ENCODE measurements at regions not wholly inside any gene's neighbourhood (a gene's known extent, or its start where the extent isn't known, plus 50 kb on each side); places are given as distances from the start of the nearest gene placed in this dataset.

DNA sequence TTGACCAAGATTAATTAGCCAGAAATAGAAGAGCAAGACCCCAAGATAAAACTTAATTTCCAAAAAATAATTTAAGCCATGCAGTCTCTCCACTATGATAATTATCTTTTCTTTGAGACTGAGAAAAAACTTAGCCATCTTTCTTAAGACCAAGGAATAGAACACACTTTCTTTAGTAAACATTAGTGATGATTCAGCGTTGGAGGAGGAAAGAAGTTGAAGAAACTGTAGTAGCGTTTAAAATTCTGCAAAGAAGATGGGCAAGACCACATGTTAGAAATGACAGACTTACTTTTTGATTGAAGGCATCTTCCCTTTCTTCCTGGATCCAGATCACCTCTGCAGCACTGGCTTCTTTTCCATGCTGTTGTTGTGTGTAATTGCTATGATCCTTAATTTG is 124.8 kb upstream of the RASSF8 start:
- DNase-seq, result no peak

DNA sequence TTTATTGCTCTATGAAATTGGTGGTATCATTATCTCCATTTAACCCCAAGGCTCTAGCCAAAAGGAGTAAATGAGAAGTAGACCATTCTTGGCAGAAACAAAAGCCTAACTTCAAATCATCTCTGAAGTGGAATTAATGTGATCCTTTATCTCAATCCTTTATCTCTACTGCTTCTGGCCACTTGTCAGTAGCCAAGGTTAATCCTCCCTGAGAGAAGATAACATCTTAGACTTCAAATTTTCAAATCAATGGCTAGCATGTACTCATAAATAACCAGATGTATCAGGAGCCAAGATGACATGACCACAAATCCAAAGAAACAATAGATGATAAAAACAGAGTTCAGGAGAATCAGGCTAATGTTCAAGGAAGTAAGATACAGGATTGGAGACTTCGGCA is 123.1 kb upstream of the RASSF8 start:
- no peak for DNase-seq

DNA sequence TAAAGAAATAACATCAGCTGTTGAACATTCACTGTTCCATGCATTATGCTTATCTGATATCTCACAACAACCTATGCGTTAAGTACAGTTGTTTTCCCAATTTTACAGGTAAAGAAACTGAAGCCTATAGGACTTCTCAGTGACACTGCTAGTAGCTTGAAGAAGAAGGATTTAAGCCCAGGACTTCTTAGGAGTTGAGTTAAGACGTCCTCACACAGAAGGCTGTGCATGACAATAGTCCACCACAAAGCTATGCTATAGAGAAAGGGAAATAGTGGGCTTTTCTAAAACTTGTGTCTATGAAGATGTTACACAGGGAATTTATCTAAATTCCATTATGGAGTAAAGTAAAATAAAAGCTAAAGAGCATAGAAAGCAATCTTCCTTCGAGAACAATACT is 120.5 kb upstream of the RASSF8 start:
- DNase-seq, result no peak

GRCh38 chr12:25839470-25839869 is 119.0 kb upstream of the RASSF8 start:
- no peak for DNase-seq

DNA sequence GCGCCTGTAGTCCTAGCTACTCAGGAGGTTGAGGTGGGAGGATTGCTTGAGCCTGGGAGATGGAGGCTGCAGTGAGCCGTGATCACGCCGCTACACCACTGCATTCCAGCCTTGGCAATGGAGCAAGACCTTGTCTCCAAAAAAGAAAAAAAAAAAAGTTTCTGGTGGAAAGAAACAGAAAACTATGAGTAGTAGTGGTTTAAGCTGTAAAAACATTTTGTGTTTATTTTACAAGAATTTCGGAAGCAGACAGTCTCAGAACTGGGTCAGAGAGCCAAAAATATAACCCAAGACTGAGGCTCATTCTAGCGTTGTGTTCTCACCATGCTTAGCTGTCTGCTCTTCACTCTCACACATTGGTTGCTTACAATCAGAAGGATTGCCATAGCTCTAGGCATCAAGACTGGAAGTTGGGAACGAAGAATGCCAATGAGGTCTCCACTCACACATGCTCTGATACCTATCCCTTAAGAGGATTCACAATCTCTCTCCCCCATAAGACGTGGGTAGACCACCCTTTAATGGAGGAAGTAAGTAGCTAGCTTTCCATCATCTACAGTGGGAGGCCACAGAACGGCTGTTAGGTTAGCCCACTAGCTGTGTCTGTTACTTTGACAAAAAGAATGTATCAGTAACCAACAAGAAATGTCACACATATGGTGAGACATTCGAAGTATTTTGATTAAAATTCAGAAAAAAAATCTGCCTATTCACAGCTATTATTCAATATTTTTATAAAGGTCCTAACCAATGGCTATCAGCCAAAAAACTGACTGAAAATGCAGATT is 117.6 kb upstream of the RASSF8 start:
- no peak for DNase-seq

- DNase-seq, result no peak
Measured at GRCh38 chr12:25842254-25842653, 116.2 kb upstream of the RASSF8 start.

DNA sequence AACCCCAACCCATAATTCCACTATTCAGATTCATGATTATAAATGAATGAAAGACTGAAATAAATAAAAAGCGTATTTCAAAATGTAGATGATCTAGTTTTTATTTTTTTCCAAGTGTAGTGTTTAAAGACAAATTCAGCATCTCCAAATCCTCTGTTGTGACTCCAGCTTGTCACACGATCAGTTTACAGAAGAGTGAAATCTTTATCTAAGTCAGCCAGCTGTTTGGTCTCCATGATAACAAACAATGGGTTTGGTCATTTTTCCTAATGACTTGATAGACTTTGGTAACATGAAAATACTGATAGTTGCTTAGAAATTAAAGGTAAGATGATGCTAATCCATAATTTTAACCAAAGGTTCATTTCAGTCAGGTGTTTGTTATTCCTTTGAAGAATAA is 114.5 kb upstream of the RASSF8 start:
- no peak for DNase-seq

DNA sequence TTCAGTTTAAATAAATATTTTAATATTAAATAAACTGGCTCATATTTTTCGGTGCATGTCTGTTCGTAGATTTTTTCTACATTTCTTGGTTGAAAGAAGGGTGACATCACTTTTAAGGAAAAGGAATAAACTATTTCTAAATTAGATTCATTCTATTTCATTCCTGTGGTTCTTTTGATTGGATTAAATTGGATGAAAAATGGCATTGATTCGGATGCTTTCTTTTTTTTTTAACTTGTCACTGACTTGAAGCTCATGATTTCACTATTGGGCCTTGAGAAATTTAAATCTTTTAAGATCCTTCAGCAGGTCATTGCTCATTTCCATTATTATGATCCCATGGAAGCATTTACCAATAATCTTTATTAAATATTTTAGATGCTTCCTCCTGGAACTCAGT is 113.1 kb upstream of the RASSF8 start:
- no peak for DNase-seq

DNA sequence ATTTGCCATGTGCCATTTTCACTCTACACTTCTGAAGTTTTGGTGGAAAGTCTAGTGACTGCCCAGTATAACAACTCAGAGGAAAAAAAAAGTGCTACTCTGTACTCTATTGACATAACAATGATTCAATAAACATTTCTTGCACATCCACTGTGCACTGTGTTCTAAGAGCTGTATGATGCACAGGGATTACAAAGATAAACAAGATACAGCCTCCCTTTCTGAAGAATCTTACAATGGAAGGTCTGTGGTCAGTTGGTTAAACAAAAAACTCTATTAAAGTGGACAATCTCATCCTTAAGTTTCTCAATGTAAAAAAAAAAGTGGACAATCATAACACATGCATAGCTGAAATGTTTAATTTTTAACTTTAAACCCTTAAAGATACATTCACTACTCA is 105.7 kb upstream of the RASSF8 start:
- no peak for DNase-seq

DNA sequence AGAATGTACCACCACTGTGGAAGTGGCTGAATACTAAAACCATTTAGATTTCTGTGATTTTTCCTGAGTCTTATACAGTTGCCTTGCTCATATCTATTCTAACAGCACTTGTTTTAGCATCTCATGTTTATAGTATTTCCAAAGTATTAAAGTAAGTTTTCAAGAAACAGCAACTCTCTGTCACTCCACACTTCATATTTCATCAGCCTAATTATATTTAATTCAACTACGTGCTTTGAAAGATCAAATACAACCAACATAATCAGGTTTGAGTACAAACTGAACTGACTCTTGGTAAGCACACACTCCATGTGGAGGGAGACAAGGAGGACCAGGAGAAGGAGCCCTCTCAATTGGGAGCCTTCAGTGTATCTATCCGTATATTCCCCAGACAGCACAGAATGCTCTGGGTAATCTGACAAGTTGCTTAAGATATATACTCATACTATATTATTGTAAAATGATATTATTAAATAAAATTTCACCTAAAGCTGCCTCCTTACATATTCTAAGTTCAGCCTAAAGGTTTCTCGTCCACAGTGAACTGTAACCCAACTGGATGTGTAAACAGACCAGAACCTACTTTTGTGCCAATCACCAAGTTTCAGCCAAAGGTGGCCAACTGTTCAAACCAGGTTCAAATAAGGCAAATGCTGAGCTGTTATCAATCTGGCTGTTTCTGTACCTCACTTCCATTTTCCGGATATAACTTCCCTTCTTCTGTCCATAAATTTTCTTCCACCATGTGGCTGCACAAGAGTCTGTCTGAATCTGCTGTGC is 105.0 kb upstream of the RASSF8 start:
- DNase-seq, result no peak

DNA sequence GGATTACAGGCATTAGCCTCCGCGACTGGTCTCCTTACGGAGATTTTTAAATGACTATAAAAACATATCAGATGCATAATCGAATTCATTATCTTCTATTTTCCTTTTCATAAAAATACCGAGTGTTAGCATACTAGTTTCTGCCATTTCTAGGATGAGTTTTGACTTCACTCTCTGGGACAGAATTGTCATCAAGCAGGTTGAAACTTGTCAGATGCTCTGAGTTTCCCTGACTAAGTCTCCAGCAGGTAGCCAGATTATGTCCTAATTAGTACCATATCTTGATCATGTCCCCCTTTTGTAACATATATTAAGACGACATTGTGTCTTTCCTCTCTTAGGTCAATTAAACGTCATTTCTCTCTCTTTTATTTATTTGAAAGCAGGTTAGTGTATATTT is 103.5 kb upstream of the RASSF8 start:
- DNase-seq, result no peak

DNA sequence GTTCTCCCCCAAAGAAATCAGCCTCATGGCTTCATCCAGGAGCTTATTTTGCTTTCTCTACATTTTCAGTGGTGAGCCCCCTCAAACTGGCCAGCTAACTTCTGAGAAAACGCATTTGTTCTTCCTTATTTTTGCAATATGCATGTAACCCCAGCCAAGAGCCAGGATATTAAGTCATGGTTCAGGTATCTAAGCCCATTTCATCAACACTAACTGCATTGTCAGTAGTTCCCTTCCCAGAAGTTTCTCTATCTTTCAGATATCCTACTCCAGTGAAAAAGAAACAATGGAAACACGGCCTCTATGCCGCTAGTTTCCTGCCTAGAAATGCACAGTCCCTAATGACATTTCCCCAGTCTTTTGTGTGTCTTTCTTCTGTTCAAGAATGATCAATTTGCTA is 102.8 kb upstream of the RASSF8 start:
- DNase-seq, result no peak

DNA sequence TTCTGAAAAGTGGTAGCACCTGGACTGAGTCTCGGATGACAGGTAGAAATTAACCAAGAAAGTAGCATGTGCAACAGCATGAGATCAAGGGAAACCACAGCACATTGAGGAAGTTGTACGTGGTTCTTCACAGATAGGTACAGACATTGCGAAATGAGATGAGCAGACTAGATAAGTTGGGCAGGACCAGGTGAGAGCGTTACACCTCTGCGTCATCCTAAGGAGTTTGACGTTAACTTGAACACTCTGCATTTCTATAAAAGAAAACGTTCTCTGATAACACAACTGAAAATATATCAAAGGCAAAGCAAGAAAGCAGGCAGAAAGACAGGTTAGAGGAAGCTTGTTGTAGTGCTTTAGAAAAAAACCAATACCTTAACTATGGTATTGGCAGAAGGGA is 98.5 kb upstream of the RASSF8 start:
- no peak for DNase-seq

GRCh38 chr12:25861226-25861625 is 97.3 kb upstream of the RASSF8 start:
- no peak for DNase-seq

DNA sequence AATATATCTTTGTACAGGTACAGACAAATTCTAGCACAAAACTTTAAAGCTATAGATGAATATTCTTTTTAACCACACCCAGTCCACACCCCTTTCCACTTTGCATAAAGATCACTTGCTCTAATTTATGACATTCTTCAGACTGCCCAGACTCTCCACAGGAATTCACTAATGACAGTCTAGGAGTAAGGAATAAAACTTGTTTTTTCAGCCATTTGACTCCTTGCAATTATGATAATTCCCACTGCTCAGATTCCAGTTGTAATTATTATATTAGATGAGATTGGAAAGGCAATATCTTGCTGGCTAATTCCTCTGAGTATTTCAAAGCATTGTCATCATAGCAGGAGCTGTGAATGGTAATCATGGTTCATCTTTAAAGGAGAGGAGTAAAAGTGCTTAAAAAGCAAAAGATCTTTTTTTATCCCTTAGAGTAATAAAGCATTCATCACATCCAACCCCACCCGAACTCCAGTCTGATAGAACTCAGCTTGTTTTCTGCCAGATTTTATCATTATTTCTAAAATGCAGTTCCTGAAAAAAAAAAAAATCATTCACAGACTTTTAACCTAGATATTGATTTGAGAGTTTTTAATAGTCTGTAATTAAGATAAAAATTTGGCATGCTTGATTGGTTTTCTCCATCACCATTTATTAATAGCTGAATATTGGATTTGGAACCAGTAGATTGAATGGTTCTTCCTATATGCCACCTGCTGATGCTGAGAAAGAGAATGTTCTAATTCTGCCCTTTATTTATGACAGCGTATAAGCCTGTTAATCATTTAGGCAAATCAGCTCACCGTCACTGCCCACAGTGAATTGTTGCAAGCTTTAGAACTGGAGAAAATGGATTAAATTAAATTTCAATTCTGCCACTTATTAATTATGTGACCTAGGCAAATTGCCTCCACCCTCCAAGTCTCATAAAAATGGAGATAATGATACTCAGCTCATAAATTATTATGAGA is 93.9 kb upstream of the RASSF8 start:
- no peak for DNase-seq

GRCh38 chr12:25866586-25867378 is 91.7 kb upstream of the RASSF8 start:
- peak; percentile 50 to 84 for DNase-seq

DNA sequence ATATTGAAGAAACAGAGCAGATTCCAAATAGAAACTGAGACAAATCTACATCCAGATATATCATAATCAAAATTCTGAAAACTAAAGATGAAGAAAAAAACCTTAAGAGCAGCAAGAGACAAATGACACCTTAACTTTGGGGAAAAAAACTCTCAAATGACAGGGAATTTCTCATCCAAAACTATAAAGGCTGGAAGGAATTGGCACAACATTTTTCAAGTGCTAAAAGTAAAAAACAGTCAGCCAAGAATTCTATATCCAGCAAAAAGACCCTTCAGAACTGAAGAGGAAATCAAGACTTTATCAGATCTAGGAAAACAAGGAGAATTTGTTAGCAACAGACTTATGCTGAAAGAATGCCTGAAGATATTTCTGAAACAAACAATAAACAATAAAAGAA is 90.3 kb upstream of the RASSF8 start:
- DNase-seq, result no peak

- no peak for DNase-seq
Measured at GRCh38 chr12:25872137-25872536, 86.3 kb upstream of the RASSF8 start.

GRCh38 chr12:25875661-25876060 is 82.8 kb upstream of the RASSF8 start:
- DNase-seq, result no peak

DNA sequence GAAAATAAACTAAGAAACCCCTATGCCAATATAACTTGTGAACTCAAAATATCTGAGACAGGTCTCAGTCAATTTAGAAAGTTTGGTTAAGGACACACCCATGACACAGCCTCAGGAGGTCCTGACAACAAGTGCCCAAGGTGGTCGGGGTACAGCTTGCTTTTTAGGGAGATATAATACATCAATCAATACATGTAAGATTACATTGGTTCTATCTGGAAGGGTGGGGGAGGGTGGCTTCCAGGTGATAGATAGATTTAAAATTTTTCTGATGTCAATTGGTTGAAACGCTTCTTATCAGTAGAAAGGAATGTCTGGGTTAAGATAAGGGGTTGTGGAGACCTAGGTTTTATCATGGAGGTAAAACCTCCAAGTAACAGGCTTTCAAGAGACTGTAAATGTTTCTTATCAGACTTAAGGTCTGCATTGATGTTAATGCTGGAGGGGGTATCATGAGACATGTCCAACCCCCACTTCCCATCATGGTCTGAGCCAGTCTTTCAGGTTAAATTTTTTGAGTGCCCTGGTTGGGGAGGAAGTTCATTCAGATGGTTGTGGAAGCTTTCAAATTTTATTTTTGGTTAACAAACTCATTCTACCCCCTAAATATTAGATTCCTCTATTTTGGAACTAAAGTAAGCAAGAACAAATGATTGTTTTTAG is 82.0 kb upstream of the RASSF8 start:
- DNase-seq, result no peak

GRCh38 chr12:25877446-25877845 is 81.0 kb upstream of the RASSF8 start:
- DNase-seq, result no peak

GRCh38 chr12:25882266-25882665 is 76.2 kb upstream of the RASSF8 start:
- DNase-seq, result no peak
